GM13976 (cell line): ENCODE measurements at regions not wholly inside any gene's neighbourhood (a gene's known extent, or its start where the extent isn't known, plus 50 kb on each side); places are given as distances from the start of the nearest gene placed in this dataset.

Experiments used
- DNase-seq: peaks from one replicate; pipeline ENCODE4 v3.0.0; 2012; ENCODE audit warnings: low spot score
- CTCF ChIP-seq: IDR thresholded peaks from 2 replicates; pipeline ENCODE4 v1.5.1; 2012; ENCODE audit warnings: borderline replicate concordance, mild to moderate bottlenecking; ENCODE audit not compliant: insufficient read depth; ENCODE audit errors: extremely low read depth, missing control alignments, control extremely low read depth
- in situ Hi-C: fragments of 300-500 bp; cut with MboI; formaldehyde crosslinking; loops from one replicate; pipeline ENCODE4 v1.12.0; 2022; ENCODE audit warnings: low sequenced_read_pairs, mixed read lengths, inconsistent platforms; ENCODE audit not compliant: unreplicated experiment

DNA sequence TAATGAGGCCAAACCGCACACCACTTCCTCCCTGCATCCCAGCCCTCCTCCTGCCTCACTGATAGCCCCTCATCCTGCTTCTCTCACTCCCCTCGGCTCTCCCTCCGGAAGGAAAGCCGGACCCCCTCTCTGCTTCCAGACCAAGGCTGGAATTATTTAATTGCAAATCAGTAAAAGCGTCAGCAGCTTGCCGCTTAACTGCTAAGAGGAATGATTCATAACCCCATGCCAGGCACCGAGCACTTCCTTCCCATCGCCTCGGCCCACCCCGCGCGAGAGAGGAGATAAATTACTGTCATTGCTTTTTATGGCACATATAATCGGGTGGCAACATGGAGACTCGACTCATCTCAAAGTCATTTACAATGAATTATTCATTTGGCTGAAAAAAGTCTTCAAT is 77.3 kb downstream of the UBIAD1 start:
- DNase-seq: no peak
- no peak for TF ChIP-seq CTCF
- in situ Hi-C loops: no loop called here

GRCh38 chr1:11352058-11352715 is 79.2 kb downstream of the UBIAD1 start:
- no peak for TF ChIP-seq CTCF
- in situ Hi-C loops: no loop called here
- no peak for DNase-seq

- TF ChIP-seq CTCF: no peak
- no peak for DNase-seq
- in situ Hi-C loops: no loop called here
Observed at GRCh38 chr1:11352816-11353799, 80.1 kb downstream of the UBIAD1 start.

DNA sequence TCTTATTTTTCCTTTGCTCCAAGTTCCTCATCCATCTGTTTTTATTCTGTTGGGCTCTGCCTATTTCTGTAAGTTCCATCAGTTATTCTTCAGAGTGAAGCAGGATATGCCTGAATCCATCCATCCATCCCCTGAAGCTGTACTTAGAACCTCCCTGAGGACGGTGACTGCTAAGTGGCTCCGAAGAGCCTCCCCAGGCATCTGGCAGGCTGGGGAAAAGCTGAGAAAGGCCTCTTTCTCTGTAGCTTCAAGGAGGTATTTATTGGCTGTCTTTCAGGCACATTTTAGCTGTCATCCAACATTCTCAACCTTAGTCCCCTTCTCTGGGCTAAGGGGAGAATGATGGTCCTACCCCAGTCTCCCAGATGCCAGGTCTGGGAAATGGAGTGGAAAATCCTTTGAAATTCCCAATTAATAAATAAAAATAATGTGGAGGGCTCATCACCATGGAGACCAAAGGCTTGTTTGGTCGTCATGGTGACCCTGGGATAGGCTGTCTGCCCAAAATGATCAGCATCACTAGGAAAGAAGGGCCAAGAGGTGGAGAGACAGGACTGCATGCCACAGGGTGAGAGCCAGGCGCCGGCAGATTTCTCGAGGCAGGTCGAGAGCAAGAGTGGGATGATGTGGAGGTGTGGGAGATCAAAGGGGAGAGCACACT is 82.0 kb downstream of the UBIAD1 start:
- TF ChIP-seq CTCF: no peak
- no peak for DNase-seq
- in situ Hi-C loops: no loop called here

DNA sequence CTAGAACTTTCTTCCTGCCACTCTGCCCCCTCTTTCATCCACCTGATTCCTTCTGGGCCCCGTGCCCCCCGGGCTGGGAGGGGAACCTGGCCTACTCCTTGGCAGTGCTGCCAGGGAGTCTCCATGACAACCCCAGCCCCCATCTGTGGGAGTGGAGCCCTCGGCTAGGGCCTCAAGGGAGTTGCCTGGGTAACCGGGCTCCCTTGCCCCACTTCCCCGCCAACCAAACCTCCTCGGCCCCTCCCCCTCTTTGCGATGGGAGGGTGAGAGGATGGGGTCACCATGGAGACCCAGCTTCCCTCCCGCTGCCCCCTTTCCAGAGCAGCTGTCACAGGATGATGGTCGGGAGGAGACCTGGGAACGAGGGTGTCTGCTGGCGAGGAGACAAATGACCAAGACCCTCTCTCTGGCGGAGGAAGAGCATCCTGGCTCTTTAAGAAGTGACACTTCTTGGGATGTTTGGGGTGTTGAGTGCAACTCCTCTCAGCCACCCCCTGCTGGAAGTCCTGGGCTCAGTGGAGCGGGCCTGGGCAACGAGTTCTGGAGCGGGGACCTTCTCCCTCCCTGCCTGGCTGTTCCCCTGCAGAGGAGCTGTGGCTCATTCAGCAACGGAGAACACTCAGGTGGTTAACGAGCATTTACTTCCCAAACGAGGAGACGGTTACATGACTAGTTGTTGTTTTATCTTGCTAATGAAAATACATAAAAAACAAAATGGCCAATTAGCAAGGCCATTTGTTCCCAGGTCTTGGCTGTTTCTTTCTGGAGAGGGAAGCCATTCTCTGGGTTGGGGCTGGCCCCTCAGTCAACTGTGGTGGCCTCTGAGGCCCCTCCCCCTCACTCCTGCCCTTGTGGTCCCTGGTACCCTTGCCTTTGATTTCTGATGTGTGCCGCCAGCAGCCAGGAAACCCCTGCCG is 82.8 kb downstream of the UBIAD1 start:
- in situ Hi-C loops: no loop called here
- DNase-seq: no peak
- TF ChIP-seq CTCF: no peak
